Hematopoietic multipotent progenitor cell treated with erythropoietin and hydrocortisone succinate and interleukin-3 and kit ligand, for 15 days (in vitro differentiated cells): ENCODE measurements at regions not wholly inside any gene's neighbourhood (a gene's known extent, or its start where the extent isn't known, plus 50 kb on each side); places are given as distances from the start of the nearest gene placed in this dataset.

Source experiments
- DNase-seq: peaks from one replicate; pipeline ENCODE4 v3.0.0-alpha.2; 2015; ENCODE audit warnings: low spot score

- no peak for DNase-seq
Measured at GRCh38 chr5:3825531-3826451, 230.2 kb downstream of the IRX1 start.

DNA sequence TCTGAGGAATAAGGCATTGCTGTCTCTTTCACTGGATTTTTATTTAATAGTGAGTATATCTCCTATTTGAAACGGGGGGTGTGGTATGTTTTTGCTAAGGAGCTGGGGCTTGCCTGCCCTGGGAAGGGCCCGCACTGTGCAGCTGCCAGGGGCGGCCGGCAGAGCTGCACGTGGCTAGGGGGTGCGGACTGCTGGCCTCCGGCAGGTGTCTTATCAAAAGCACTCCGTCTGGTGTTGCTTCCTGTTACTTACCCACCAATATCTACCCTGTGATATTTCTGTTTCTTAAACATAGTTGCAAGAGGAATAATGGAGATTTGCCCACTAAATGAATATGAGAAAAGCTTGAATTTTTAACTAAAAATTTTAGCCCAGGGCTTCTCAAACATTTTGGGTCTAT, 232.0 kb downstream of the IRX1 start:
- no peak for DNase-seq

- no peak for DNase-seq
Measured at GRCh38 chr5:3828761-3829160, 233.1 kb downstream of the IRX1 start.

DNA sequence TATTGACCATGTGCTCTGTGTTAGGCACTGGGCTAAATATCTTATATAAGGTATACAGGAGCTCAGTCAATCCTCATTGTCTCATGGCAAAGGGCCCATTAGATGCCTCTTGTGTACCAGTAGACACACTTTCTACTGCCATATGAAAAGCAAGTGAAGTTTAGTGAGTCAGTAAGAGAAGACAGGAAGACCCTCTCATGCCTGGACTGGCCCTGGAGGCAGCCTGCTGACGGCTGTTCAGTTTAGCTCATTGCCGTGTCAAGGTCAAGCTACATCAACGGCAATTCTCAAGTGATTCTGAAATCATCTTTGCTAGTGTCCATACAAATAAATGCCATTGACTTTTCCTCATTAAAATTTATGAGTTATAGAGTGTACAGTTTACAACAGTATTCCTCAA, 237.9 kb downstream of the IRX1 start:
- no peak for DNase-seq

DNA sequence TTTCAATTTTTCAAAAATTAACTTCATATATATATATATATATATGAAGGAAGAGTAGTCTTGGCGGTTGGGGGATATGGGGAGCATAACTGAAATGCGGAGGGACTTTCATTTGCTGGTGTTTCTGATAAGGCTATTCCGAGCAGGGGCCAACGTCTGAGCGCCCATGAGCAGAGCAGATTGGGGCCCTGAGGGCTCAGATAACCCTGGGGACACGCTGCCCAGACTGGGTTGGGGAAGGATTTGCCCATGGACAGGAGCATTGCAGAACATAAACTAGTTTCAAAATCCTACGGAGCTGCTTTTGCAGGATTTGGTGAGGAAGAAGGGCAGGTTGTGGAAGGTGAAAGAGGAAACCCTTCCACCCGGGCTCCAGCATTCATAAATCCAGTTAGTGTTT, 240.2 kb downstream of the IRX1 start:
- no peak for DNase-seq

GRCh38 chr5:3836528-3836927, 240.9 kb downstream of the IRX1 start:
- no peak for DNase-seq

GRCh38 chr5:3837506-3837905, 241.9 kb downstream of the IRX1 start:
- no peak for DNase-seq

GRCh38 chr5:3839151-3839550, 243.5 kb downstream of the IRX1 start:
- no peak for DNase-seq

DNA sequence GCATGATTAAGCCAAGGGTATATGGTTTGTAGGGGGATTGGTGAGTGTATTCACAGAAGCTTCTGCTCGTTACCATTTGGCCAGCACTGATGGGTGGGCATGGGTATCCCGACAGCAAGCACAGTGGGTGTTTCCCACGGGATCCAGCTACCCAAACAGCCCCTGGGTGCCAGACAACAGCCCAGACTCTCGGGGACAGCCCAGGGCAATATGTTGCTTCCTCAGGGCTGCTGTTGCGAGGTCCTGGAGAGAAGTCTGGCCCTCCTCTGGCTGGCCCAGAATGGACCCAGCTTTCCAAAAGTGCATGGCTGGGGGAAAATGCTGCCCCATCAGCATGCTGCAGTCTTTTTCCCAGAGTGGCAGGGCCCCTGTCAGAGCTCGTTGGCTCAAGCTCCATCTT, 247.0 kb downstream of the IRX1 start:
- DNase-seq = no peak

DNA sequence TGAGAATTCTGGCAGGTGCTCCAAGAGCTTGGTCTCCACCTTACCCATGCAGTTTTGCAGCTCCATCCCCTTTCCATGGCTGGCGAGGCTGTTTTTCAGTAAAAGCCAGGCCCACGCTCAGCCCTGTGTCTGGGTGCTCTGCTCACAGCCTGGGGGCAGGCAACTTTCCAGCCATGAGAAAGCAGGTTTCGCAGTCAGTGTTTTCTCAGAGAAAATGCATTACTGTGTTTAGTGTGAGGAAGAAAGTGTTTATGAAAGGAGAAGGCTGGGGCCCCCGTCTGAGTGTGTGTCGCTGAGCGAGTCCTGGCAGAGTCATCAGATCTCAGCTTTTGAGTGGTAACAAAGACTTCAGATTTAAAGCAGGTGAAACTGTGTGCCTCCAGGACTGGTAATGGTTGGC, 248.1 kb downstream of the IRX1 start:
- no peak for DNase-seq

DNA sequence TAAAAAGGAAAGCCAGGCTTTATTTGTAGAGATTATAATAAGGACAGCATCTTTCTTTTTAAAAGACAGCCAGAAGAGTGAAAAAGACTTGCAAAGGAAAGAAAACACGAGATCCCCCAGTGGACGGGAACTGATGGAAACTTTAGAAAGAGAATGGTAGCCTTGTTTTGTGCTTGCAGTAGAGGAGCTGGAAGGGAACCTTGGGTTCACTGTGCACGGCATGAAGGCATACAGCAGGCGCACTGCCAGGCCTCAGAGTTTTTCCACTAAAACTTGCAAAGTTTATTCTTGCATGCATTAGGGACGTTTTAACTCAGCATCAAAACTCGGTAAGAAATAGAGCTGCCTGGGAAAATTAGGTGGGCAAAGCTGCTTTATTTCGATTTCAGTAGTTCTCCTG, 248.6 kb downstream of the IRX1 start:
- no peak for DNase-seq

GRCh38 chr5:3845230-3845629, 249.6 kb downstream of the IRX1 start:
- no peak for DNase-seq

GRCh38 chr5:3852161-3852916, 256.7 kb downstream of the IRX1 start:
- no peak for DNase-seq

DNA sequence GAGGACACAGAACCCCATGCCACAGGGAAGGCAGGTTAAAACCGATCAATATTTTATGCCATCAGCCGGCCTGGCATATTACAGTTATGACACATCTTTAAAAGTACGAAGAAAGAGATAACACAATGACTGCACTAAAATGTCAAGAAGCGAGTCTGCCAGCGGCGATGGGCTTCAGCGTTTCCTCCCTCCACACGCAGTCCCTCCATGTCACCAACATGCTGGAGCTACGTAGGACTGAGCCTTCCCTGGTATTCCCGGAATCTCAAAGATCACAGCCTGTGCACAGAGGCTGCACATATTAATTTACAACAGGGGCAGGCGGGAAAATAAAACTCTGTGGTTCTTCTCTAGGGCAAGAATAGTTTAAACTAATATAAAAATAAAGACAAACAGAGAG, 257.7 kb downstream of the IRX1 start:
- DNase-seq = no peak

- no peak for DNase-seq
Measured at GRCh38 chr5:3854188-3854821, 258.7 kb downstream of the IRX1 start.

DNA sequence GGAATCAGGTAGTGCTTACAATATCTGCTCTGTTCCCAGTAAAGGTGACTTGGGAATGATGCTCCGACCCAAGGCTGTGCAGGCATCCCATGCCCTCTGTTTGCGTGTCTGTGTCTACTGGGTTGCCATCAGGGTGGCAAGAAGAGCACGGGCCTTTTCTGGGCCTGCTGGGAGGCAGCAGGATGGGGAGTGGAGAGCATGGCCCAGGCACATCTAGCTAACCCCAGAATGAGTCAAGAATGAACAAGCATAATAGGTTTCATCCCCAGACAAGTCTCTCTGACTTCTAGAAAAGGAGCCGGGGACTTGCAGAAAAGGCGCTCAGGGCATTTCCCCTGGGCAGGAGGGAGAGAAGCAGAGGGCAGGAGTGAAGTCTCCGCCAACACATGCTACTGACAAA, 260.4 kb downstream of the IRX1 start:
- DNase-seq = no peak

DNA sequence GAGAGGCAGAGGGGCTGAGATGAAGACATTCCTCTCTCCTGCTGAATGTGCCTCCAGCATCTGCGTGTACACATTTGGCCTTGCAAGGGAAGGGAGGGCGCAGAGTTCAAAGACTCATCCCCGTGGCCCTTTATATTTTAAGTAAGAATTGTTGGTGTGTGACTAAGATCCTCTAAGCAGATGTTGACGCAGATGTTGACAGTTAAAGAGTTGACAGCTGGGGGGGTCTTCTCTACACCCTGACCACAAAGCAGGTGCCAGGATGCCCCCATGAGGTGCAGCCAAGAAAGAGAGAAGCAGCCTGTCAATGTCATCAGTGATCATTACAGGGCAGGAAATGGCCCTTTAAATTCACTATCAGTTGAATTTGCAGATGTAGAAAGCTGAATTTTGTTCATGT, 262.9 kb downstream of the IRX1 start:
- no peak for DNase-seq

DNA sequence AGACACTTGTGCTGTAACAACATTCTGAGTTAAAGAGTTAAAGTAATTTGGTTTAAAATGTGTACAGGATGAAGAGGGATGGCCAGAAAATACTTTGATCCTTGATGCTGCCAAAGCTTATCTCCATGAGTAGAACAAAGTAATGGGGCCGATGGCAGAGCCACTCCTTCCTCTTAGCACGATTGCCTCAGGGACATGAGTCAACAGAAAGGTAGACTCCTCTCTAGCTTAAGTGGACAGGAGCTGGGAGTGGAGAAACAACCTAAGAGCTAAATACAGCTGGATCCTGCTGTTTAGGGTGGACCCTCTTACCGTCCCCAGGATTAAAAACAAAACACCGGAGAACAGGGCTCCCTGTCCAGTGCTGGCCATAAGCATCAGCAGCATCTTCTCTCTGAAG, 267.3 kb downstream of the IRX1 start:
- no peak for DNase-seq

GRCh38 chr5:3875144-3875543, 279.5 kb downstream of the IRX1 start:
- DNase-seq = no peak

- DNase-seq = no peak
Measured at GRCh38 chr5:3878267-3878666, 282.6 kb downstream of the IRX1 start.

GRCh38 chr5:3883040-3883439, 287.4 kb downstream of the IRX1 start:
- no peak for DNase-seq

- DNase-seq = no peak
Measured at GRCh38 chr5:3886524-3887451, 291.2 kb downstream of the IRX1 start.
